ENCODE measurements at regions not wholly inside any gene's neighbourhood (a gene's known extent, or its start where the extent isn't known, plus 50 kb on each side); places are given as distances from the start of the nearest gene placed in this dataset.

DNA sequence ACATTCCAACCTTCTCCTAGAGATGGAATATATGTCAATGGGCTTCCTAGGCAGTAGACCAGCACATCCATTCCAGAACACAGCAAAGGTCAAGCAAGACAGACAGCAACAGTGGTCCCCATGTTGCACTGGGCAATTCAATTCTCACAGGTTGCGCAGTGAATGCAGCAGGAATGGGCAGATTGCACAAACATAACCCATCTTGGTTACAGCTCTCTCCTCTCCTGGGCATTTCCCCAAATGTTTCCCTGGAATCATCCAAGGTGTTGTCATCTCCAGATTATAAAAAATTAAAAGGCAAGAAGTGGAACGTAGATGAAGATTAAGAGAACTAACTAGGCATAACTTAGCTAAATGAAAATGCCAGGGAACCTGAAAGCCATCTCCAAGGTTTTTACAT lies 265.8 kb upstream of the SLC14A2 start:
- TF ChIP-seq EP300 (IDR thresholded peaks at IDR 0.05) (no peak), POLR2AphosphoS5 (IDR thresholded peaks at IDR 0.05) (no peak), POLR2A (IDR thresholded peaks at IDR 0.05; ENCODE audit: low read depth) (no peak)
- TF ChIP-seq, protein P1, sequence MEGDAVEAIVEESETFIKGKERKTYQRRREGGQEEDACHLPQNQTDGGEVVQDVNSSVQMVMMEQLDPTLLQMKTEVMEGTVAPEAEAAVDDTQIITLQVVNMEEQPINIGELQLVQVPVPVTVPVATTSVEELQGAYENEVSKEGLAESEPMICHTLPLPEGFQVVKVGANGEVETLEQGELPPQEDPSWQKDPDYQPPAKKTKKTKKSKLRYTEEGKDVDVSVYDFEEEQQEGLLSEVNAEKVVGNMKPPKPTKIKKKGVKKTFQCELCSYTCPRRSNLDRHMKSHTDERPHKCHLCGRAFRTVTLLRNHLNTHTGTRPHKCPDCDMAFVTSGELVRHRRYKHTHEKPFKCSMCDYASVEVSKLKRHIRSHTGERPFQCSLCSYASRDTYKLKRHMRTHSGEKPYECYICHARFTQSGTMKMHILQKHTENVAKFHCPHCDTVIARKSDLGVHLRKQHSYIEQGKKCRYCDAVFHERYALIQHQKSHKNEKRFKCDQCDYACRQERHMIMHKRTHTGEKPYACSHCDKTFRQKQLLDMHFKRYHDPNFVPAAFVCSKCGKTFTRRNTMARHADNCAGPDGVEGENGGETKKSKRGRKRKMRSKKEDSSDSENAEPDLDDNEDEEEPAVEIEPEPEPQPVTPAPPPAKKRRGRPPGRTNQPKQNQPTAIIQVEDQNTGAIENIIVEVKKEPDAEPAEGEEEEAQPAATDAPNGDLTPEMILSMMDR (IDR thresholded peaks at IDR 0.05), result no peak
- no peak for DNase-seq (ENCODE audit: extremely low spot score)
- H3K27me3 ChIP-seq, result no peaks in the 10 kb centered on the region
- peak overlapping the region in 1 of 4 donors; percentile 53 for H3K27ac ChIP-seq (replicated peaks in 1 of 4)
- WGBS, result 82% methylated on average over 2 of the region's 2 CpGs
- intact Hi-C loops (cut with DNase I), result no loop called here
- H3K4me1 ChIP-seq, result peaks cover 0 to 12% (median 3%) of the 10 kb centered on the region in 4 donors
- no peaks in the 10 kb centered on the region for H3K36me3 ChIP-seq
- no peak overlapping the region for H3K4me3 ChIP-seq
- H3K9me3 ChIP-seq, result no peaks in the 10 kb centered on the region

DNA sequence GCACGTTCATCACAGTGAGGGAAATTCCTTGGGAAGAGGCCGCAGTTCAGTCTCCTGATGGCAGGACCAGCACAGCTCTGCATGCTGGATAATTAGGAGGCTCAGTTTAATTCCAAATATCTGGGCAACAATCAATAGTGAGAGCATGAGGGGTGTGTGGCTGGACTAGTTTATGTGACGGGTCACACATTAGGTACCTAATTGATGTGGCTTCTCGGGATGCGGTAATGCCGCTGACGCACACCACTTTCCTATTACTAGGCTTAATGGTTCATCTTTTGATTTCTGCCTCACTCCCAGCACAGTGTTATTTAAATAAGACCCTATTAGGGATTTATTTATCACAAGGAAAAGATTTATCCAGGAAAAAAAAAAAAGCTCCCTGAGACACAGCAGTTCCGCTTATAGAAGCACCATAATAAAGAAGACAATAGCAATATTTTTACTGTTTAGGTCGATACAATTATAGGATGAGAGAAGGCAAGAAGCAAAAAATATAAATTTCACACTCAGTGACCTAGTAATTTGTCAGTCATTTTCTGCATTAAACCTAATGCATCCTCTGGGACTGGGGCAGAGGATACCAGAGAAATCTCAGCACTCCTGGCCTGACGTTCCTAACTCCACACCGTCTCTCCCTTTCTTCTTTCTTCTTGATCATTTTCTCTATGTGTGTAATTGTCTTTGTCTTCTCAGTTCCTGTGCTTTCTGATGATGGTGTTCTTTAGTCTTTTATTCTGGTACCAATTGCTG lies 264.7 kb upstream of the SLC14A2 start:
- H3K4me3 ChIP-seq, result no peak overlapping the region
- H3K27me3 ChIP-seq, result no peaks in the 10 kb centered on the region
- peaks cover 0 to 12% (median 3%) of the 10 kb centered on the region in 4 donors for H3K4me1 ChIP-seq
- TF ChIP-seq, protein P1 (IDR thresholded peaks at IDR 0.05), result no peak
- WGBS, result 92% methylated on average over 11 of the region's 11 CpGs
- H3K36me3 ChIP-seq, result no peaks in the 10 kb centered on the region
- H3K27ac ChIP-seq (replicated peaks in 1 of 4), result no peak overlapping the region
- intact Hi-C loops (cut with DNase I), result no loop called here
- DNase-seq (ENCODE audit: extremely low spot score), result no peak
- no peaks in the 10 kb centered on the region for H3K9me3 ChIP-seq

DNA sequence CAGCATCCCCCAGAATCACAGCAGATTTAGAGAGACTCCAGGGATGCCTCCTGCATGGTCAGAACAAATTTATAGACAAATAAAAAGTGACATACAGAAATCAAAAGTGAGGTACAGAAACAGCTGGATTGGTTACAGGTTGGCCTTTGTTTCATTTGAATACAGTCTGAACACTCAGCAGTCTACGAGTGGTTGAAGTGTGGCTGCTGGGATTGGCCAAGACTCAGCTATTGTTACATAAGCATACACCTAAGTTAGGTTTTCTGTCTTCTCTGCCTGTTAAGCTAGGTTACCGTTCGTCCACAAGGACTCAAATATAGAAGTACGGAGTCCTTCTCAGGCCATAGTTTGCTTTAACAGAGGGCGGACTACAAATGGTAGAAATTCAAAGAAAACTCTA lies 262.4 kb upstream of the SLC14A2 start:
- intact Hi-C loops (cut with DNase I), result no loop called here
- Histone ChIP-seq H3K4me3 (no peak overlapping the region), H3K36me3 (no peaks in the 10 kb centered on the region), H3K4me1 (peaks cover 0 to 12% (median 4%) of the 10 kb centered on the region in 4 donors), H3K27ac (replicated peaks in 1 of 4) (no peak overlapping the region), H3K27me3 (no peaks in the 10 kb centered on the region), H3K9me3 (no peaks in the 10 kb centered on the region)
- 89% methylated on average over 5 of the region's 5 CpGs for WGBS
- TF ChIP-seq POLR2A (IDR thresholded peaks at IDR 0.05; ENCODE audit: low read depth) (no peak), EP300 (IDR thresholded peaks at IDR 0.05) (no peak), POLR2AphosphoS5 (IDR thresholded peaks at IDR 0.05) (no peak)
- TF ChIP-seq, protein P1 (IDR thresholded peaks at IDR 0.05), result no peak
- no peak for DNase-seq (ENCODE audit: extremely low spot score)

DNA sequence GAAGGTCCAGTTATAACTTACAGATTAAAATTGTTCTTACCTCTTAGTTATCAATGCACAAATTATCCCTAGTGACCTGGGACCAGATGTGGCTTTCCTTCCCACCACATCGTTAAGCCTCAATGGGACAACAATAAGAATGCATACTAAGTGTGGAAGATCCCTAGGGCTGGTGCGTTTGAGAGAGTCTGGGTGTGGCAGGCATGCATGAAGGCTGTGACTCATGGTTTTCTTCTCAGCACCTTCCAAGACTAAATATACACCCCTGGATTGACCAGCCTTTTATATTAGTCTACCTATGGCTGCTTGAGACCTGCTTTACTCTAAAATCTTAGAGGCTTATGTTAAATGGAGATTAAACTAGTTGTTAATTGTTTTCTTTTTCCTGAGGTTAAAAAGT lies 261.7 kb upstream of the SLC14A2 start:
- Histone ChIP-seq H3K27ac (replicated peaks in 1 of 4) (no peak overlapping the region), H3K27me3 (no peaks in the 10 kb centered on the region), H3K4me3 (no peak overlapping the region), H3K9me3 (no peaks in the 10 kb centered on the region), H3K4me1 (peaks cover 0 to 11% (median 7%) of the 10 kb centered on the region in 4 donors), H3K36me3 (no peaks in the 10 kb centered on the region)
- intact Hi-C loops (cut with DNase I), result no loop called here
- WGBS, result 76% methylated on average over 2 of the region's 2 CpGs
- TF ChIP-seq, protein P1 (IDR thresholded peaks at IDR 0.05), result no peak
- TF ChIP-seq POLR2A (IDR thresholded peaks at IDR 0.05; ENCODE audit: low read depth), result no peak
- DNase-seq (ENCODE audit: extremely low spot score), result no peak
